ENCODE measurements at regions not wholly inside any gene's neighbourhood (a gene's known extent, or its start where the extent isn't known, plus 50 kb on each side); places are given as distances from the start of the nearest gene placed in this dataset.

GRCh38 chr15:20358066-20358778, 183.4 kb downstream of the GOLGA6L6 start:
- ATAC-seq (no peak), DNase-seq (ENCODE audit: low read depth, low spot score) (no peak)
- ChIA-PET RAD21 (ENCODE audit: low non-redundant PET in 1 of 2, low total read pairs in 2 of 2, uncharacterized antibody in 2 of 2, unreplicated experiment in 2 of 2) (no interaction called here), POLR2A (no interaction called here), CTCF (no interaction called here)
- Histone ChIP-seq H3K79me2 (ENCODE audit: insufficient read depth, low read length) (no peaks in the 10 kb centered on the region), H3K4me2 (ENCODE audit: low read length) (no peak overlapping the region), H3K9ac (ENCODE audit: low read length) (no peak overlapping the region), H3K4me1 (ENCODE audit: control insufficient read depth in 1 of 2, insufficient read depth in 2 of 2, low read length in 2 of 2) (peaks cover 0 to 3% of the 10 kb centered on the region in 2 experiments; a peak in 1 of 4 replicates), H3K9me3 (ENCODE audit: control insufficient read depth in 1 of 2, insufficient read depth in 1 of 2, low read depth in 1 of 2, low read length in 2 of 2) (peaks cover 49 to 82% of the 10 kb centered on the region in 2 experiments), H3K36me3 (ENCODE audit: control insufficient read depth in 1 of 2, insufficient read depth in 2 of 2, low read length in 2 of 2) (no peaks in the 10 kb centered on the region), H3K4me3 (replicated peaks in 1 of 2; ENCODE audit: low read depth in 1 of 2, low read length in 2 of 2) (no peak overlapping the region), H2AFZ (ENCODE audit: low read depth, low read length, poor library complexity, severe bottlenecking) (no peak overlapping the region), H4K20me1 (ENCODE audit: insufficient read depth) (no peaks in the 10 kb centered on the region), H3K27me3 (ENCODE audit: insufficient read depth, low read length) (no peaks in the 10 kb centered on the region), H3K9me2 (ENCODE audit: insufficient read depth) (no peaks in the 10 kb centered on the region), H3K27ac (ENCODE audit: low read depth, low read length) (no peak overlapping the region)
- no peak for TF ChIP-seq SP1 (IDR thresholded peaks at IDR 0.05; ENCODE audit: low read depth)
- TF ChIP-seq YY1 (IDR thresholded peaks at IDR 0.05; ENCODE audit: extremely low read depth, insufficient replicate concordance, low read depth, low read length) = no peak
- no peak for TF ChIP-seq ATF3 (IDR thresholded peaks at IDR 0.05)
- TF ChIP-seq RAD21 (IDR thresholded peaks at IDR 0.05; ENCODE audit: low read depth) = no peak
- TF ChIP-seq, protein P1, sequence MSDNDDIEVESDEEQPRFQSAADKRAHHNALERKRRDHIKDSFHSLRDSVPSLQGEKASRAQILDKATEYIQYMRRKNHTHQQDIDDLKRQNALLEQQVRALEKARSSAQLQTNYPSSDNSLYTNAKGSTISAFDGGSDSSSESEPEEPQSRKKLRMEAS (IDR thresholded peaks at IDR 0.05) = no peak
- no peak for TF ChIP-seq CBX3 (IDR thresholded peaks at IDR 0.05; ENCODE audit: low read depth)
- no peak for TF ChIP-seq EZH2phosphoT487 (IDR thresholded peaks at IDR 0.05; ENCODE audit: borderline replicate concordance)
- no peak for TF ChIP-seq SRF (IDR thresholded peaks at IDR 0.05; ENCODE audit: low read depth)
- TF ChIP-seq POLR2A (IDR thresholded peaks at IDR 0.05; ENCODE audit: borderline replicate concordance, extremely low read depth, insufficient read depth, insufficient read length) = no peak
- TF ChIP-seq ZFX (IDR thresholded peaks at IDR 0.05) = no peak
- TF ChIP-seq SIN3A (IDR thresholded peaks at IDR 0.05; ENCODE audit: low read depth) = no peak
- TF ChIP-seq EZH2 (IDR thresholded peaks at IDR 0.05) = no peak
- TF ChIP-seq POLR2AphosphoS5 (IDR thresholded peaks at IDR 0.05; ENCODE audit: low read depth, low read length) = no peak
- TF ChIP-seq, protein P2, sequence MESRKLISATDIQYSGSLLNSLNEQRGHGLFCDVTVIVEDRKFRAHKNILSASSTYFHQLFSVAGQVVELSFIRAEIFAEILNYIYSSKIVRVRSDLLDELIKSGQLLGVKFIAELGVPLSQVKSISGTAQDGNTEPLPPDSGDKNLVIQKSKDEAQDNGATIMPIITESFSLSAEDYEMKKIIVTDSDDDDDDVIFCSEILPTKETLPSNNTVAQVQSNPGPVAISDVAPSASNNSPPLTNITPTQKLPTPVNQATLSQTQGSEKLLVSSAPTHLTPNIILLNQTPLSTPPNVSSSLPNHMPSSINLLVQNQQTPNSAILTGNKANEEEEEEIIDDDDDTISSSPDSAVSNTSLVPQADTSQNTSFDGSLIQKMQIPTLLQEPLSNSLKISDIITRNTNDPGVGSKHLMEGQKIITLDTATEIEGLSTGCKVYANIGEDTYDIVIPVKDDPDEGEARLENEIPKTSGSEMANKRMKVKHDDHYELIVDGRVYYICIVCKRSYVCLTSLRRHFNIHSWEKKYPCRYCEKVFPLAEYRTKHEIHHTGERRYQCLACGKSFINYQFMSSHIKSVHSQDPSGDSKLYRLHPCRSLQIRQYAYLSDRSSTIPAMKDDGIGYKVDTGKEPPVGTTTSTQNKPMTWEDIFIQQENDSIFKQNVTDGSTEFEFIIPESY (IDR thresholded peaks at IDR 0.05; ENCODE audit: extremely low read depth, insufficient replicate concordance, low read length) = no peak
- TF ChIP-seq TCF7L2 (IDR thresholded peaks at IDR 0.05; ENCODE audit: borderline replicate concordance, extremely low read depth, insufficient read depth, insufficient read length) = no peak
- BruUV-seq (replicated peaks) = no TSS peak
- intact Hi-C loops (cut with micrococcal nuclease) = no loop called here

Data from HCT116 (cell line).